ENCODE measurements at regions not wholly inside any gene's neighbourhood (a gene's known extent, or its start where the extent isn't known, plus 50 kb on each side); places are given as distances from the start of the nearest gene placed in this dataset.

GRCh38 chr2:38427054-38427453 lies 50.0 kb upstream of the ATL2 start:
- no peak for TF ChIP-seq EZH2phosphoT487 (IDR thresholded peaks at IDR 0.05; ENCODE audit: borderline replicate concordance, low read depth, low read length)
- TF ChIP-seq CTCF (conservative IDR thresholded peaks at IDR 0.05; ENCODE audit: low read length): no peak
- Histone ChIP-seq H3K27ac (ENCODE audit: low read depth, low read length, poor library complexity, severe bottlenecking) (no peak overlapping the region), H3K36me3 (ENCODE audit: insufficient read depth, low read length) (no peaks in the 10 kb centered on the region), H3K9me3 (ENCODE audit: low read length) (no peaks in the 10 kb centered on the region), H3K4me3 (ENCODE audit: low read depth, low read length, poor library complexity, severe bottlenecking) (no peak overlapping the region), H3K79me2 (ENCODE audit: insufficient read depth, low read depth, low read length) (no peaks in the 10 kb centered on the region), H2AFZ (ENCODE audit: low read length) (no peak overlapping the region), H3K4me1 (ENCODE audit: insufficient read depth, low read length, poor library complexity, severe bottlenecking) (peaks cover 5% of the 10 kb centered on the region), H3K9me2 (ENCODE audit: insufficient read depth, low read length) (no peaks in the 10 kb centered on the region), H3K4me2 (ENCODE audit: low read length) (no peak overlapping the region), H4K20me1 (ENCODE audit: insufficient read depth, low read length) (no peaks in the 10 kb centered on the region)
- intact Hi-C loops (cut with micrococcal nuclease; ENCODE audit: unreplicated experiment): no loop called here
- DNase-seq (ENCODE audit: low spot score): no peak
- ChIA-PET CTCF (ENCODE audit: unreplicated experiment) (no interaction called here), POLR2A (interaction anchor here (0.6 to 1.4 kb wide), 4 partner anchors 9 to 41 kb away, joined by 3 to 4 read pairs (median 4); no protein-coding TSS in a partner anchor)
- BruUV-seq (replicated peaks): no TSS peak

Data from OCI-LY7 (cell line).